ENCODE measurements at regions not wholly inside any gene's neighbourhood (a gene's known extent, or its start where the extent isn't known, plus 50 kb on each side); places are given as distances from the start of the nearest gene placed in this dataset.

DNA sequence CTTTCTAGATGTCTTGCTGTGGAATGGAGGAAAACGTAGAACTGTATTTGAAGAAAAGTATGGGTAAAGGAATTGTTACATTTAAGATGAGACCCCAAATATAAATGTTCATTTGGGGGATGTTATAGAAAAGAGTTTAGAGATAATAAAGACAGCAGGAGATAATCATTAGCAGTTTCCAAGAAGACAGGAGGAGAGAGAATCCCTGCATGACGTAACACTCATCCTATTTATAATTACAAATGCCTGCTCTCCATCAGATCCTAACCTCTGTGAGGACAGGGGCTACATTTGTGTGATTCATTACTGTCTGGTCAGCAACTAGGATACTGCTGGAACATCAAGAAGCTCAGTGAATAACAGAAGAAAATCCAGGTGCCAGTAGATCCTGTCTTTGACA, 133.0 kb upstream of the HDDC2 start:
- Histone ChIP-seq H3K4ac (ENCODE audit: low read depth, low read length) (no peak overlapping the region), H2AFZ (ENCODE audit: low read length) (no peak overlapping the region), H2BK15ac (ENCODE audit: low read depth, low read length) (no peak overlapping the region), H3K79me2 (ENCODE audit: insufficient read depth, low read length) (no peaks in the 10 kb centered on the region), H3K4me2 (ENCODE audit: insufficient read depth, insufficient read length, low read length) (no peak overlapping the region), H3K23ac (ENCODE audit: insufficient read length, low read depth, low read length) (no peak overlapping the region), H3K79me1 (ENCODE audit: insufficient read depth, low read depth, low read length, poor library complexity, severe bottlenecking) (no peaks in the 10 kb centered on the region), H3K27ac (ENCODE audit: insufficient read length, low read depth, low read length) (no peak overlapping the region), H3K14ac (ENCODE audit: insufficient read depth, low read length) (no peak overlapping the region), H4K5ac (ENCODE audit: insufficient read length, low read depth, low read length) (no peak overlapping the region), H2BK20ac (ENCODE audit: low read depth, low read length, poor library complexity, severe bottlenecking) (no peak overlapping the region), H3K4me1 (ENCODE audit: insufficient read depth, low read length) (peaks cover 11% of the 10 kb centered on the region; the same call in 1 of the 2 replicates), H3K18ac (ENCODE audit: insufficient read length, low read depth, low read length) (no peak overlapping the region), H3K27me3 (ENCODE audit: insufficient read depth, low read length) (no peaks in the 10 kb centered on the region), H3T11ph (ENCODE audit: low read length) (no peak overlapping the region), H4K20me1 (ENCODE audit: control insufficient read depth, insufficient read depth, insufficient read length) (no peaks in the 10 kb centered on the region), H3K56ac (ENCODE audit: insufficient read length, low read depth, low read length) (no peak overlapping the region), H4K8ac (replicated peaks; ENCODE audit: insufficient read length, low read depth, low read length) (no peak overlapping the region), H2BK120ac (ENCODE audit: low read depth, low read length, poor library complexity, severe bottlenecking) (no peak overlapping the region), H4K91ac (ENCODE audit: insufficient read length, low read depth, low read length) (no peak overlapping the region), H2BK12ac (ENCODE audit: insufficient read length, low read depth, low read length) (no peak overlapping the region), H2BK5ac (ENCODE audit: insufficient read length, low read length) (no peak overlapping the region), H3K9ac (ENCODE audit: extremely low read depth, insufficient read length, low read length) (no peak overlapping the region), H3K9me3 (ENCODE audit: control insufficient read depth, low read depth, low read length) (no peaks in the 10 kb centered on the region), H3K23me2 (ENCODE audit: insufficient read length, low read depth, low read length, poor library complexity, severe bottlenecking) (no peaks in the 10 kb centered on the region), H2AK5ac (ENCODE audit: insufficient read length, low read length) (no peak overlapping the region)
- H3K4me1 Mint-ChIP-seq: peaks cover 34 to 35% of the 10 kb centered on the region in 2 experiments
- H3K4me3 Mint-ChIP-seq: no peak overlapping the region
- H3K27ac Mint-ChIP-seq: no peak overlapping the region
- TF ChIP-seq, protein P1, sequence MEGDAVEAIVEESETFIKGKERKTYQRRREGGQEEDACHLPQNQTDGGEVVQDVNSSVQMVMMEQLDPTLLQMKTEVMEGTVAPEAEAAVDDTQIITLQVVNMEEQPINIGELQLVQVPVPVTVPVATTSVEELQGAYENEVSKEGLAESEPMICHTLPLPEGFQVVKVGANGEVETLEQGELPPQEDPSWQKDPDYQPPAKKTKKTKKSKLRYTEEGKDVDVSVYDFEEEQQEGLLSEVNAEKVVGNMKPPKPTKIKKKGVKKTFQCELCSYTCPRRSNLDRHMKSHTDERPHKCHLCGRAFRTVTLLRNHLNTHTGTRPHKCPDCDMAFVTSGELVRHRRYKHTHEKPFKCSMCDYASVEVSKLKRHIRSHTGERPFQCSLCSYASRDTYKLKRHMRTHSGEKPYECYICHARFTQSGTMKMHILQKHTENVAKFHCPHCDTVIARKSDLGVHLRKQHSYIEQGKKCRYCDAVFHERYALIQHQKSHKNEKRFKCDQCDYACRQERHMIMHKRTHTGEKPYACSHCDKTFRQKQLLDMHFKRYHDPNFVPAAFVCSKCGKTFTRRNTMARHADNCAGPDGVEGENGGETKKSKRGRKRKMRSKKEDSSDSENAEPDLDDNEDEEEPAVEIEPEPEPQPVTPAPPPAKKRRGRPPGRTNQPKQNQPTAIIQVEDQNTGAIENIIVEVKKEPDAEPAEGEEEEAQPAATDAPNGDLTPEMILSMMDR (conservative IDR thresholded peaks at IDR 0.05): no peak
- peaks cover 0 to 3% of the 10 kb centered on the region in 2 experiments; a peak in 1 of 5 replicates for H3K9me3 Mint-ChIP-seq
- no peaks in the 10 kb centered on the region; the same call in 1 of the 2 replicates for H3K27me3 Mint-ChIP-seq (ENCODE audit: low read depth)
- no peak for DNase-seq
- peaks cover 0 to 2% (median 0%) of the 10 kb centered on the region in 3 experiments; a peak in 4 of 7 replicates for H3K36me3 Mint-ChIP-seq (ENCODE audit: insufficient read depth in 1 of 3, low read depth in 3 of 3)
- no CpG with 5 or more reads among the region's 2 CpGs for WGBS (ENCODE audit: extremely low coverage, insufficient read length, low lambda C conversion rate)
